Gastroesophageal sphincter (tissue), 3 donors: ENCODE measurements at regions not wholly inside any gene's neighbourhood (a gene's known extent, or its start where the extent isn't known, plus 50 kb on each side); places are given as distances from the start of the nearest gene placed in this dataset.

Experiments used
- CTCF ChIP-seq, 4 experiments: fragments of 200-600 bp in 2 of 4; fragments of 450-650 bp in 2 of 4; sonication (generic) in 1 of 4; IDR thresholded peaks; one replicate each; pipeline ENCODE4 v1.5.1; 2017 to 2019; ENCODE audit warnings: antibody characterized with exemption in 4 of 4, mild to moderate bottlenecking in 2 of 4, moderate library complexity in 2 of 4
- POLR2A ChIP-seq, 2 donors: fragments of 450-650 bp; IDR thresholded peaks; one replicate each; pipeline ENCODE4 v1.6.1; 2017; ENCODE audit warnings: antibody characterized with exemption in 2 of 2, mild to moderate bottlenecking in 2 of 2, moderate library complexity in 1 of 2

DNA sequence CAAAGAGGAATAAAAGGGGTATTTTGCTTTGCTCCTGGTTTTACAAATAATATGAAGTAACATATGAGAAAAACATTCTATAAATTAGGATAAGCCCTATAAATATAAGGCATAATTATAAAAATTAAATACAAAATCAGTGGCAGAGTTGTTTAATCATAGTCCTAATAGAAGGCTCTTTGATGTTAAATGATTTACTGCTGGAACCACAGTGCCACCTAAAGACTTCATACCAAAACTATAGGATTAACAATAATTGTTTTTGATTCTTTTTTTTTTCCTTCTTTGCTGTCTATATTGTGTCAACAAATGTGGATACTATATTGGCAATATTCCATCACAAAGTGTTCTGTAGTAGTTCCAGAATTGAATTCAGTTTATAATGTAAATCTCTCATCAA, 837.7 kb upstream of the SLC39A10 start:
- TF ChIP-seq CTCF (IDR thresholded peaks at IDR 0.05), result no peak
- no peak for TF ChIP-seq POLR2A (IDR thresholded peaks at IDR 0.05)
